Neuronal stem cell (in vitro differentiated cells): ENCODE measurements at regions not wholly inside any gene's neighbourhood (a gene's known extent, or its start where the extent isn't known, plus 50 kb on each side); places are given as distances from the start of the nearest gene placed in this dataset.

Experiments
- DNase-seq: peaks from one replicate; pipeline ENCODE4 v3.0.0-alpha.2; 2013; ENCODE audit warnings: low spot score
- H2AFZ ChIP-seq: one replicate; pipeline ENCODE4 v1.6.1; 2013; ENCODE audit warnings: mild to moderate bottlenecking, low read length, inconsistent platforms
- H2AK5ac ChIP-seq: 2 replicates; pipeline ENCODE4 v1.6.1; 2013; ENCODE audit warnings: low read depth, mild to moderate bottlenecking, inconsistent platforms, low read length, moderate library complexity, mixed read lengths
- H2BK120ac ChIP-seq: 2 replicates; pipeline ENCODE4 v1.6.1; 2013; ENCODE audit warnings: low read depth, mild to moderate bottlenecking, inconsistent platforms, low read length, moderate library complexity, mixed read lengths
- H2BK12ac ChIP-seq: one replicate; pipeline ENCODE4 v1.6.1; 2013; ENCODE audit warnings: low read length, inconsistent platforms
- H2BK15ac ChIP-seq: 2 replicates; pipeline ENCODE4 v1.6.1; 2013; ENCODE audit warnings: mild to moderate bottlenecking, low read length, inconsistent platforms, mixed read lengths
- H2BK5ac ChIP-seq: one replicate; pipeline ENCODE4 v1.6.1; 2013; ENCODE audit warnings: inconsistent platforms, mild to moderate bottlenecking, low read length, moderate library complexity
- H3K14ac ChIP-seq: one replicate; pipeline ENCODE4 v1.6.1; 2013; ENCODE audit warnings: low read length, inconsistent platforms
- H3K18ac ChIP-seq: 2 replicates; pipeline ENCODE4 v1.6.1; 2013; ENCODE audit warnings: low read length, inconsistent platforms
- H3K23ac ChIP-seq: 2 replicates; pipeline ENCODE4 v1.6.1; 2013; ENCODE audit warnings: low read depth, mild to moderate bottlenecking, mixed read lengths, low read length, inconsistent platforms; ENCODE audit not compliant: poor library complexity
- H3K27ac ChIP-seq: replicated peaks from 3 replicates; pipeline ENCODE4 v1.5.1; 2013; ENCODE audit warnings: low read length, inconsistent platforms
- H3K27me3 ChIP-seq, 3 experiments: 2 replicates each; pipeline ENCODE4 v1.6.1; 2013; ENCODE audit warnings: low read length in 3 of 3, mild to moderate bottlenecking in 2 of 3, inconsistent platforms in 1 of 3, low read depth in 1 of 3, mixed read lengths in 1 of 3, moderate library complexity in 1 of 3; ENCODE audit not compliant: control insufficient read depth in 3 of 3, insufficient read depth in 3 of 3
- H3K36me3 ChIP-seq, 2 donors: replicated peaks in 1 of 2; 2 replicates each; pipeline ENCODE4 v1.6.1; 2013; ENCODE audit warnings: low read length in 2 of 2; ENCODE audit not compliant: control insufficient read depth in 2 of 2, insufficient read depth in 2 of 2
- H3K4ac ChIP-seq: 2 replicates; pipeline ENCODE4 v1.6.1; 2013; ENCODE audit warnings: inconsistent platforms, mild to moderate bottlenecking, low read length, moderate library complexity
- H3K4me1 ChIP-seq, 2 donors: 1 replicate in 1 of 2; 2 replicates in 1 of 2; pipeline ENCODE4 v1.6.1; 2013; ENCODE audit warnings: low read length in 2 of 2, low read depth in 1 of 2; ENCODE audit not compliant: control insufficient read depth in 2 of 2, insufficient read depth in 1 of 2
- H3K4me2 ChIP-seq: one replicate; pipeline ENCODE4 v1.6.1; 2013; ENCODE audit warnings: mild to moderate bottlenecking, low read length, inconsistent platforms; ENCODE audit not compliant: insufficient read depth, poor library complexity, severe bottlenecking
- H3K4me3 ChIP-seq, 2 donors: 2 replicates each; pipeline ENCODE4 v1.5.1; 2013; ENCODE audit warnings: low read length in 2 of 2, mild to moderate bottlenecking in 2 of 2, inconsistent platforms in 1 of 2, moderate library complexity in 1 of 2
- H3K79me1 ChIP-seq: one replicate; pipeline ENCODE4 v1.6.1; 2013; ENCODE audit warnings: low read depth, mild to moderate bottlenecking, inconsistent platforms, low read length, moderate library complexity
- H3K9ac ChIP-seq: one replicate; pipeline ENCODE4 v1.6.1; 2013; ENCODE audit warnings: mild to moderate bottlenecking, low read depth, low read length, inconsistent platforms; ENCODE audit not compliant: poor library complexity
- H3K9me3 ChIP-seq, 2 donors: replicated peaks in 1 of 2; 2 replicates each; pipeline versions ENCODE3 to v1.6.1; 2013; ENCODE audit warnings: low read length in 2 of 2, mild to moderate bottlenecking in 2 of 2, inconsistent platforms in 1 of 2, low read depth in 1 of 2, mixed read lengths in 1 of 2, moderate library complexity in 1 of 2; ENCODE audit not compliant: control insufficient read depth in 2 of 2, insufficient read depth in 1 of 2
- H4K8ac ChIP-seq: one replicate; pipeline ENCODE4 v1.6.1; 2013; ENCODE audit warnings: low read depth, mild to moderate bottlenecking, inconsistent platforms, low read length, moderate library complexity
- H4K91ac ChIP-seq: one replicate; pipeline ENCODE4 v1.6.1; 2013; ENCODE audit warnings: low read length, low read depth, mild to moderate bottlenecking, inconsistent platforms; ENCODE audit not compliant: poor library complexity
- whole genome bisulfite sequencing, 2 donors: extraction: QIAGEN DNeasy Blood & Tissue Kit; methylation state at CpG; one replicate each; pipeline ENCODE4 v1.1.7; 2013; ENCODE audit warnings: missing lambda C conversion rate in 2 of 2, mixed read lengths in 1 of 2; ENCODE audit not compliant: insufficient read length in 2 of 2, insufficient replicate concordance in 1 of 2; ENCODE audit errors: extremely low coverage in 2 of 2; 5-methylcytosine and 5-hydroxymethylcytosine counted together

DNA sequence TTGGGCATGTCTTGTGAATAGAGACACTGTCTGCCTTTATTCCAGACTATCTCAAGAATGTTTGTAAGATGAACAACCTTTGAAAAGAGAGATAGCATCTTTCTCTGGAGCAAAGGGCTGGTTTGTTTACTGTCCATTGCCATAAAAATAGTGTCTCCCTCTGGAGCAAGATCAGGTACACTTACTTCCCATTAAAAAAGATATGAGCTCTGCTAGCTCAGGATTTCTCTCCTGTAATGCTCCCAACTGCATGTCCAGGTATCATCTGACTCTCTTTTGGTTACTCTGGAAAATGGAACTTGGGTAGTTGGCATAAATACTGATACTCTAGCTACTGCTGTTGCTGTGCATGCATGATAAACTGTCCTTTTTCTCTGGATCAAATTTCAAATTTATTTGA, 381.1 kb downstream of the TFEC start:
- Histone ChIP-seq H3K23ac (no peak overlapping the region), H3K36me3 (no peaks in the 10 kb centered on the region), H3K4me1 (peaks cover 0 to 2% of the 10 kb centered on the region in 2 donors), H3K9ac (no peak overlapping the region), H3K27me3 (no peaks in the 10 kb centered on the region), H3K79me1 (no peaks in the 10 kb centered on the region), H3K4ac (no peak overlapping the region), H2BK15ac (no peak overlapping the region), H2BK12ac (no peak overlapping the region), H2BK5ac (no peak overlapping the region), H2BK120ac (no peak overlapping the region), H3K4me3 (no peak overlapping the region), H3K4me2 (no peak overlapping the region), H4K91ac (no peak overlapping the region), H3K9me3 (no peaks in the 10 kb centered on the region), H3K14ac (no peak overlapping the region), H2AK5ac (no peak overlapping the region), H3K27ac (no peak overlapping the region), H3K18ac (no peak overlapping the region), H2AFZ (no peak overlapping the region), H4K8ac (no peak overlapping the region)
- no peak for DNase-seq

DNA sequence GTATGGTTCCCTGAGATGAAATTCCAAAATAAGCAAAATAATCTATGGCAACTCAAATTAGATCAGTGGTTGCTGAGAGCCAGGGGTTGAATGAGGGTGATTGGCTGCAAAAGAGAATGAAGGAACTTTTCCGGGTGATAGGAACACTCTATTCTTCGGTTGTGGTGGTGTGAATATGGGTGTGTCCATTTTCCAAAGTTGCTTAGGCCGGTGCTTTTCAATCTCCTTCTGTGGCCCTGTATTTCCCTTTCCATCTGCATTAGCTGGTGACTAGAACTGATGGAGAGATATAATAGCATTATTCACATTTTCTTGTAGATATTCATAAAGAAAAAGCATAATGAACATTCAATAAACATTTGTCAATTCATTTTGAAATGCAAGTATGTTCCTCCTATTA, 382.9 kb downstream of the TFEC start:
- H3K27ac ChIP-seq: no peak overlapping the region
- H3K18ac ChIP-seq: no peak overlapping the region
- no peak overlapping the region for H4K91ac ChIP-seq
- H2AK5ac ChIP-seq: no peak overlapping the region
- no peak overlapping the region for H3K14ac ChIP-seq
- WGBS, 2 donors: no CpG with 5 or more reads among the region's 3 CpGs
- H3K9me3 ChIP-seq: no peaks in the 10 kb centered on the region
- H3K36me3 ChIP-seq: no peaks in the 10 kb centered on the region
- no peak overlapping the region for H4K8ac ChIP-seq
- no peak overlapping the region for H3K23ac ChIP-seq
- no peak for DNase-seq
- H3K79me1 ChIP-seq: no peaks in the 10 kb centered on the region
- no peak overlapping the region for H3K4ac ChIP-seq
- no peak overlapping the region for H3K9ac ChIP-seq
- H3K4me1 ChIP-seq: peaks cover 0 to 2% of the 10 kb centered on the region in 2 donors
- no peak overlapping the region for H2BK15ac ChIP-seq
- no peak overlapping the region for H2BK12ac ChIP-seq
- no peak overlapping the region for H2BK5ac ChIP-seq
- H3K4me2 ChIP-seq: no peak overlapping the region
- no peaks in the 10 kb centered on the region for H3K27me3 ChIP-seq
- no peak overlapping the region for H2BK120ac ChIP-seq
- H2AFZ ChIP-seq: no peak overlapping the region
- no peak overlapping the region for H3K4me3 ChIP-seq

DNA sequence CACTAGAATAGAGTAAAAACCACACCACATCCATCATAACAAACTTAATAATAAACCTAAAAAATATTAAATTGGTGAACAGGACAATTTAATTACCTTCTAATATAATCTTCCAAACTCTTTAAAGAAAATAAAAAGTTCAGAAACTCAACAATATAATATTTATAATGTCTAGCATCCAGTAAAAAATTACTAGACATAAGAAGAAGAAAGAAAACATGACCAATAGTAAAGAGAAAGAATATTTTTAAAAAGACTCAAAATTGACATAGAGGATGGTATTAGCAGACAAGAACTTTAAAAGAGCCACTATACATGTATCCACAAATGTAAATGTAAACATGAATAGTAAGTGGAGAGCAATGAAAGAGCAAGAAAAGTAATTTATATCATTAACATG, 388.4 kb downstream of the TFEC start:
- no peak overlapping the region for H2BK5ac ChIP-seq
- H2BK12ac ChIP-seq: no peak overlapping the region
- H4K8ac ChIP-seq: no peak overlapping the region
- no peak overlapping the region for H3K27ac ChIP-seq
- no peak overlapping the region for H3K18ac ChIP-seq
- no peak overlapping the region for H2BK120ac ChIP-seq
- H3K36me3 ChIP-seq: no peaks in the 10 kb centered on the region
- H3K14ac ChIP-seq: no peak overlapping the region
- no peak overlapping the region for H4K91ac ChIP-seq
- H3K79me1 ChIP-seq: no peaks in the 10 kb centered on the region
- H2BK15ac ChIP-seq: no peak overlapping the region
- no peak overlapping the region for H3K4ac ChIP-seq
- no peak overlapping the region for H3K4me3 ChIP-seq
- no peak for DNase-seq
- H3K4me1 ChIP-seq: peaks cover 0 to 2% of the 10 kb centered on the region in 2 donors
- no peak overlapping the region for H3K4me2 ChIP-seq
- H3K27me3 ChIP-seq: no peaks in the 10 kb centered on the region
- H3K9ac ChIP-seq: no peak overlapping the region
- H3K9me3 ChIP-seq: no peaks in the 10 kb centered on the region
- no peak overlapping the region for H2AK5ac ChIP-seq
- H3K23ac ChIP-seq: no peak overlapping the region
- H2AFZ ChIP-seq: no peak overlapping the region

DNA sequence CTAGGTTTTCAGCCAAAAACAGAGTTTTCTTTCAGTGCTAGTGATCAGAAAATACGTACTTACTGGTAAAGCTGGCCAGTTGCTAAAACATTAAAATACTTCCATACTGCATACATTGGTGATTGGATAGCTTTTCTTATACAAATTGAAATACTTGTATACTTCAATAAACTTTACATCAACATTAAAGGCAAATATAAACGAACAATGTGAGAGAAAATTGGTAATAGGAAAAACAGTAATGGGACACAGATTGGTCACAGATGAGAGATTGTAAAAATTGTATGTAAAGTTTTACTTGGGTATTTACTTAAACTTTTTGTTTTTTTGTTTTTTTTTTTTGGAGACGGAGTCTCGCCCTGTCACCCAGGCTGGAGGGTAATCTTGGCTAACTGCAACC, 391.7 kb downstream of the TFEC start:
- Histone ChIP-seq H3K79me1 (no peaks in the 10 kb centered on the region), H3K9me3 (no peaks in the 10 kb centered on the region), H4K8ac (no peak overlapping the region), H3K4me3 (no peak overlapping the region), H2BK12ac (no peak overlapping the region), H3K18ac (no peak overlapping the region), H3K27me3 (no peaks in the 10 kb centered on the region), H2BK5ac (no peak overlapping the region), H4K91ac (no peak overlapping the region), H2AK5ac (no peak overlapping the region), H3K4ac (no peak overlapping the region), H2AFZ (no peak overlapping the region), H3K4me2 (no peak overlapping the region), H2BK120ac (no peak overlapping the region), H2BK15ac (no peak overlapping the region), H3K4me1 (peaks cover 0 to 2% of the 10 kb centered on the region in 2 donors), H3K36me3 (no peaks in the 10 kb centered on the region), H3K14ac (no peak overlapping the region), H3K27ac (no peak overlapping the region), H3K23ac (no peak overlapping the region), H3K9ac (no peak overlapping the region)
- WGBS, 2 donors: no CpG with 5 or more reads among the region's 4 CpGs
- no peak for DNase-seq
